HG03521 (cell line): ENCODE measurements at regions not wholly inside any gene's neighbourhood (a gene's known extent, or its start where the extent isn't known, plus 50 kb on each side); places are given as distances from the start of the nearest gene placed in this dataset.

Experiments
- ATAC-seq: cut with Tn5 transposase; IDR thresholded peaks from one replicate; pipeline ENCODE4 v1.9.1; 2021; ENCODE audit warnings: mild to moderate bottlenecking, moderate library complexity; ENCODE audit not compliant: unreplicated experiment

GRCh38 chr2:226018641-226019040 lies 619.1 kb downstream of the NYAP2 start:
- ATAC-seq: no peak

GRCh38 chr2:226017537-226017936 lies 618.0 kb downstream of the NYAP2 start:
- ATAC-seq: no peak

GRCh38 chr2:226017107-226017506 lies 617.6 kb downstream of the NYAP2 start:
- no peak for ATAC-seq

GRCh38 chr2:226011716-226012450 lies 612.4 kb downstream of the NYAP2 start:
- ATAC-seq: no peak

GRCh38 chr2:226002438-226002837 lies 602.9 kb downstream of the NYAP2 start:
- no peak for ATAC-seq

GRCh38 chr2:226001716-226002115 lies 602.2 kb downstream of the NYAP2 start:
- no peak for ATAC-seq

- no peak for ATAC-seq
Measured at GRCh38 chr2:225999692-226000091, 600.2 kb downstream of the NYAP2 start.

GRCh38 chr2:225998653-225999052 lies 599.1 kb downstream of the NYAP2 start:
- no peak for ATAC-seq

GRCh38 chr2:225998116-225998515 lies 598.6 kb downstream of the NYAP2 start:
- ATAC-seq: no peak

GRCh38 chr2:225996462-225996828 lies 596.9 kb downstream of the NYAP2 start:
- no peak for ATAC-seq

- no peak for ATAC-seq
Measured at GRCh38 chr2:225995796-225996461, 596.4 kb downstream of the NYAP2 start.

- no peak for ATAC-seq
Measured at GRCh38 chr2:225994748-225995405, 595.4 kb downstream of the NYAP2 start.

- ATAC-seq: no peak
Measured at GRCh38 chr2:225993430-225993829, 593.9 kb downstream of the NYAP2 start.

- no peak for ATAC-seq
Measured at GRCh38 chr2:225989809-225990208, 590.3 kb downstream of the NYAP2 start.

GRCh38 chr2:225980372-225980771 lies 580.9 kb downstream of the NYAP2 start:
- ATAC-seq: no peak

GRCh38 chr2:225971433-225971832 lies 571.9 kb downstream of the NYAP2 start:
- no peak for ATAC-seq

GRCh38 chr2:225948903-225949302 lies 549.4 kb downstream of the NYAP2 start:
- ATAC-seq: no peak

- ATAC-seq: no peak
Measured at GRCh38 chr2:225938991-225939390, 539.5 kb downstream of the NYAP2 start.

GRCh38 chr2:225937625-225938187 lies 538.2 kb downstream of the NYAP2 start:
- ATAC-seq: no peak

- no peak for ATAC-seq
Measured at GRCh38 chr2:225932811-225933413, 533.4 kb downstream of the NYAP2 start.

GRCh38 chr2:225930687-225931086 lies 531.2 kb downstream of the NYAP2 start:
- no peak for ATAC-seq
